ENCODE measurements at regions not wholly inside any gene's neighbourhood (a gene's known extent, or its start where the extent isn't known, plus 50 kb on each side); places are given as distances from the start of the nearest gene placed in this dataset.
"Not testable (repeated sequence)": the region's sequence is repeated elsewhere in the genome, so short reads cannot be mapped to it uniquely, and the experiment has no call there.

- H3K36me3 Mint-ChIP-seq (ENCODE audit: low read depth) = no peaks in the 10 kb centered on the region
- DNase-seq = no peak
- no peaks in the 10 kb centered on the region for H3K9me3 Mint-ChIP-seq
- no peaks in the 10 kb centered on the region for H3K27me3 Mint-ChIP-seq
- no peak overlapping the region for H3K27ac Mint-ChIP-seq
- H3K4me1 Mint-ChIP-seq (ENCODE audit: low read depth) = no peaks in the 10 kb centered on the region
- H3K4me3 Mint-ChIP-seq = no peak overlapping the region
Measured at GRCh38 chr2:14899621-14900414, 267.3 kb downstream of the LRATD1 start.

- H3K9me3 Mint-ChIP-seq = no peaks in the 10 kb centered on the region
- H3K36me3 Mint-ChIP-seq (ENCODE audit: low read depth) = no peaks in the 10 kb centered on the region
- H3K4me1 Mint-ChIP-seq (ENCODE audit: low read depth) = no peaks in the 10 kb centered on the region
- DNase-seq = no peak
- H3K27me3 Mint-ChIP-seq = no peaks in the 10 kb centered on the region
- H3K4me3 Mint-ChIP-seq = no peak overlapping the region
- H3K27ac Mint-ChIP-seq = no peak overlapping the region
Measured at GRCh38 chr2:14901737-14902136, 269.2 kb downstream of the LRATD1 start.

- Mint-ChIP-seq H3K4me1 (ENCODE audit: low read depth) (no peaks in the 10 kb centered on the region), H3K27ac (no peak overlapping the region), H3K9me3 (no peaks in the 10 kb centered on the region), H3K4me3 (no peak overlapping the region), H3K27me3 (peaks cover 3% of the 10 kb centered on the region), H3K36me3 (ENCODE audit: low read depth) (no peaks in the 10 kb centered on the region)
- DNase-seq = no peak
Measured at GRCh38 chr2:14902953-14903352, 270.4 kb downstream of the LRATD1 start.

DNA sequence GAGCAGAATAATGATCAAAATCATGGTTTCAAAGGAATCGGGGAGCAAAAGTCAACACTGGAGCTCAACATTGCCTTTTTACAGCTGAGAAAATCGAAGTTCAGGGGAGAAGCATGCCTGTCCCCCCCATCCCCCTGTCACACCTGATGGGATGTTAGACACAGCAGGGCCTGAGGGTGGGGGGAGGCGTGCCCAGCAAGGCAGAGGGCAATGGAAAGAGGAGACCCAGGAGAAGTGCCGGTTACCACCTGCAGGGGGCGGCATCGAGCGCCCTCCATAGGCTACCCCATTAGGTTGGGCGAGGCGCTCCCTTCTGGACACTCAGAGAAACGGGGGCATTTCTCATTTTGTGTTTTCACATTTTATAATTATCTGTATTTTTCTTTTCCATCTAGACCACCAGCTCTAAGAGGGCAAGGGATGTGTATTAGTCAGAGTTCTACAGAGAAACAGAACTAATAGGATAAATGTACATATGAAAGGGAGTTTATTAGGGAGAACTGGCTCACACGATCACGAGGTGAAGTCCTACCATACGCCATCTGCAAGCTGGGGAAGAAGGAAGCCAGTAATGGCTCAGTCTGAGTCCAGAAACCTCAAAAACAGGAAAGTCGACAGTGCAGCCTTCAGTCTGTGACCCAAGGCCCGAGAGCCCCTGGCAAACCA is 271.3 kb downstream of the LRATD1 start:
- Mint-ChIP-seq H3K27me3 (peaks cover 3% of the 10 kb centered on the region), H3K4me1 (ENCODE audit: low read depth) (no peaks in the 10 kb centered on the region), H3K4me3 (no peak overlapping the region), H3K27ac (no peak overlapping the region), H3K9me3 (no peaks in the 10 kb centered on the region), H3K36me3 (ENCODE audit: low read depth) (no peaks in the 10 kb centered on the region)
- peak; percentile 55 for DNase-seq

DNA sequence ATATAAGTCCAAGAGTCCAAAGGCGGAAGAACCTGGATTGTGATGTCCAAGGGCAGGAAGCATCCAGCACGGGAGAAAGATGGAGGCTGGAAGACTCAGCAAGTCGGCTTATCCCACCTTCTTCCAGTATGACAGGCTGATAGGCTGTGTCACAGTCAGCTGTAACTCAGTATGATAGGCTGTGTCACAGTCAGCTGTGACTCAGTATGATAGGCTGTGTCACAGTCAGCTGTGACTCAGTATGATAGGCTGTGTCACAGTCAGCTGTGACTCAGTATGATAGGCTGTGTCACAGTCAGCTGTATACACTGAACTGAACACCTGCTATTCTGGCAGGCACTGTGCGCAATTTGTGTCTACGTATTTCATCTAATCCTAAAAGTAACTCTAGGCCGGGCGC is 271.9 kb downstream of the LRATD1 start:
- not testable (repeated sequence) for H3K36me3 Mint-ChIP-seq (ENCODE audit: low read depth); H3K4me3 Mint-ChIP-seq; H3K27me3 Mint-ChIP-seq; H3K4me1 Mint-ChIP-seq (ENCODE audit: low read depth); H3K9me3 Mint-ChIP-seq; H3K27ac Mint-ChIP-seq
- DNase-seq = peak; percentile 35

DNA sequence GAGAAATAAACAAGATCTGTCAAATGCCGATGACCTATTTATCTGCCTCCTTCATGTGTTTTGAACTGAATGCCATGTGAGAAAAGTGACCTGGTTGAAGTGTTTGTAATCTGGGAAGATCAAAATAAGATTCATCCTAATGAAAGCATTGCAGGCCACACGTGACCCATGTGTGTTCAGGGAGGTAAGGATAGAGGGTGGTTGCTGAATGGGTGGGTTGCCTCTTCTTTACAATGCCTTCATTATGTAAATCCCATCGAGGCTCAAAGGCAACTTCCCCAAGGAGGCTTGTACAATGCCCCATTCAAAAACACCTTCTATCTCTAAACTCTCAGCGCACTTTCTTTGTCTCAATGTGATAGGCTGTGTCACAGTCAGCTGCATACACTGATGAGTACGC is 273.1 kb downstream of the LRATD1 start:
- DNase-seq = no peak
- Mint-ChIP-seq H3K27me3 (peaks cover 3% of the 10 kb centered on the region), H3K9me3 (no peaks in the 10 kb centered on the region), H3K4me3 (no peak overlapping the region), H3K27ac (no peak overlapping the region), H3K4me1 (ENCODE audit: low read depth) (no peaks in the 10 kb centered on the region), H3K36me3 (ENCODE audit: low read depth) (no peaks in the 10 kb centered on the region)

GRCh38 chr2:14907014-14907612 is 274.6 kb downstream of the LRATD1 start:
- Mint-ChIP-seq H3K4me3 (no peak overlapping the region), H3K36me3 (ENCODE audit: low read depth) (no peaks in the 10 kb centered on the region), H3K9me3 (no peaks in the 10 kb centered on the region), H3K27me3 (peaks cover 3% of the 10 kb centered on the region), H3K27ac (no peak overlapping the region), H3K4me1 (ENCODE audit: low read depth) (no peaks in the 10 kb centered on the region)
- DNase-seq = no peak

- Mint-ChIP-seq H3K27ac (no peak overlapping the region), H3K36me3 (ENCODE audit: low read depth) (no peaks in the 10 kb centered on the region), H3K4me3 (no peak overlapping the region), H3K4me1 (ENCODE audit: low read depth) (no peaks in the 10 kb centered on the region), H3K9me3 (no peaks in the 10 kb centered on the region), H3K27me3 (peaks cover 3% of the 10 kb centered on the region)
- no peak for DNase-seq
Measured at GRCh38 chr2:14909795-14910194, 277.3 kb downstream of the LRATD1 start.

DNA sequence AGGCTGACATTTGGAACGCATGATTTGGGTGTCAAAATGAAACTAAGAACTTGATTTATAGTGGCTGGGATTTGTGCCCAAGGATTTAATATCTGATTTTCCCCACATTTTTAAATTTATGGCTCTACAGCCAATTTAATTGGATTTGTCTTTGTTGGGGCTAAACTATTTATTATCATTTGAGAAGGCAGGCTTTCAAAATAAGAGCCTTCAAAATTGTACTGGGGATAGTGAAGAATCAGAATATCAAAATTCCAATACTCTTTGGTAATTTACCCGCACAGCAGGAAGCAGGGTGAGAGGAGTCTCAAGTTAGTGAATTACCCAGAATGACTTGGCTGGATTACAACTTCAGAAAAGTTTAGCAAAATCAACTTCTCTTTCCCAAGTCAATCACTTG is 278.1 kb downstream of the LRATD1 start:
- Mint-ChIP-seq H3K9me3 (no peaks in the 10 kb centered on the region), H3K4me3 (no peak overlapping the region), H3K4me1 (ENCODE audit: low read depth) (no peaks in the 10 kb centered on the region), H3K27me3 (peaks cover 3% of the 10 kb centered on the region), H3K36me3 (ENCODE audit: low read depth) (no peaks in the 10 kb centered on the region), H3K27ac (no peak overlapping the region)
- DNase-seq = no peak

DNA sequence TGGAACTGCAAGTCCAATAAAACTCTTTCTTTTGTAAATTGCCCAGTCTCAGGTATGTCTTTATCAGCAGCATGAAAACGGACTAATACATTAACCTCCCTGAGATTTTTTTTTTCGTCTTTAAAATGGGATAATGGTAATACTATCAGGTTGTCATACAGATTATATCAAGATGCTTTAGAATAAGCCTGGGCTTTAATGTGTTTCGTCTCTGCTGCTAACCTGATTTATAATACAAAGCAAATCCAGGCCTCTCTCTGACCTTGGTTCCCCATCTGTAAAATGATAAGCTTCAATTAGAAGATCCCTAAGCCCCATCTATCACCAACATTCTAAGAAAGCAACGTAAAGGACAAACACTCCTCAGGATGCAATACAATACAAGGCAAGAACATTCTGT is 283.5 kb downstream of the LRATD1 start:
- no peaks in the 10 kb centered on the region for H3K36me3 Mint-ChIP-seq (ENCODE audit: low read depth)
- H3K27me3 Mint-ChIP-seq = no peaks in the 10 kb centered on the region
- H3K4me1 Mint-ChIP-seq (ENCODE audit: low read depth) = no peaks in the 10 kb centered on the region
- H3K9me3 Mint-ChIP-seq = peaks cover 2% of the 10 kb centered on the region
- no peak overlapping the region for H3K27ac Mint-ChIP-seq
- no peak for DNase-seq
- H3K4me3 Mint-ChIP-seq = no peak overlapping the region

- H3K4me3 Mint-ChIP-seq = no peak overlapping the region
- H3K27me3 Mint-ChIP-seq = no peaks in the 10 kb centered on the region
- no peaks in the 10 kb centered on the region for H3K36me3 Mint-ChIP-seq (ENCODE audit: low read depth)
- peaks cover 3% of the 10 kb centered on the region for H3K9me3 Mint-ChIP-seq
- no peaks in the 10 kb centered on the region for H3K4me1 Mint-ChIP-seq (ENCODE audit: low read depth)
- no peak for DNase-seq
- H3K27ac Mint-ChIP-seq = no peak overlapping the region
Measured at GRCh38 chr2:14923820-14924580, 291.5 kb downstream of the LRATD1 start.

DNA sequence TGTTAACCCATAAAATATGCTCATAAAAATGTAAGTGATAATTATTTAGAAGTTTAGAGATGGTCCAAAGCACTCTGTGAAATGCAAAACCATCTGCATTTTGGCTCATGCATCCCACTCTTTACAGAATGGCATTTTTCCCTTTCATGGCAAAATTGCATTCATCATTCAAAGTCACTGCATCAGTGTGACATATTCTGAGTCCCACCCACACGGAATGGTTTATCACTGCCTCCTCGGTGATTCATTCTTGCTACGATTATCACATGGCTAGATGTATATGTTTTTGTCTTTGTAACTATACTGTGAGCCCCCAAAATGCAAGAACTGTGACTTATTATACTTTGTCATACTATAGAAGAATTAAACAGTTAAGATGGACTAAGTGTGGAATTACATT is 293.0 kb downstream of the LRATD1 start:
- H3K9me3 Mint-ChIP-seq = peaks cover 3% of the 10 kb centered on the region
- no peak overlapping the region for H3K27ac Mint-ChIP-seq
- H3K4me3 Mint-ChIP-seq = no peak overlapping the region
- no peak for DNase-seq
- no peaks in the 10 kb centered on the region for H3K4me1 Mint-ChIP-seq (ENCODE audit: low read depth)
- no peaks in the 10 kb centered on the region for H3K36me3 Mint-ChIP-seq (ENCODE audit: low read depth)
- peaks cover 4% of the 10 kb centered on the region for H3K27me3 Mint-ChIP-seq

DNA sequence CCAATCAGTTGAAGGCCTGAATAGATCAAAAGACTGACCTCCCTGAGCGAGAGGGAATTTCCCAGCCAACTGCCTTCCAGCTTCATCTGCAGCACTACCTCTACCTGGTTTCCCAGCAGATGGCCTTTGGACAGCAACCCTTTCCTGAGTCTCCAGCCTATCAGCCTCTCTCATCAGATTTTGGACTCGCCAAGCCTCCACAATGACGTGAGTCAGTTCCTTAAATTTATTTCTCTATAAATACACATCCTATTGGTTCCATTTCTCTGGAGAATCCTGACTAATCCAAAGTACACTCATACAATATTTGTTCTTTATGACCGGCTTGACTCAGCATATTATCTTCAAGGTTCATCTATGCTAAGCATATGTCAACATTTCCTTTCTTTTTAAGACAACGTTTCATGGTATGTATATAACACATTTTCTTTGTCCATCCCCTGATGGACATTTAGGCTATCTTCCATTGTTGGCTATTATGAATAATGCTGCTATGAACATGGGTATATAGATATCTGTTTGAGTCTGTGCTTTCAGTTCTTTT is 294.6 kb downstream of the LRATD1 start:
- peaks cover 3% of the 10 kb centered on the region for H3K9me3 Mint-ChIP-seq
- no peak for DNase-seq
- H3K27me3 Mint-ChIP-seq = peaks cover 4% of the 10 kb centered on the region
- no peak overlapping the region for H3K27ac Mint-ChIP-seq
- no peaks in the 10 kb centered on the region for H3K36me3 Mint-ChIP-seq (ENCODE audit: low read depth)
- no peaks in the 10 kb centered on the region for H3K4me1 Mint-ChIP-seq (ENCODE audit: low read depth)
- no peak overlapping the region for H3K4me3 Mint-ChIP-seq

DNA sequence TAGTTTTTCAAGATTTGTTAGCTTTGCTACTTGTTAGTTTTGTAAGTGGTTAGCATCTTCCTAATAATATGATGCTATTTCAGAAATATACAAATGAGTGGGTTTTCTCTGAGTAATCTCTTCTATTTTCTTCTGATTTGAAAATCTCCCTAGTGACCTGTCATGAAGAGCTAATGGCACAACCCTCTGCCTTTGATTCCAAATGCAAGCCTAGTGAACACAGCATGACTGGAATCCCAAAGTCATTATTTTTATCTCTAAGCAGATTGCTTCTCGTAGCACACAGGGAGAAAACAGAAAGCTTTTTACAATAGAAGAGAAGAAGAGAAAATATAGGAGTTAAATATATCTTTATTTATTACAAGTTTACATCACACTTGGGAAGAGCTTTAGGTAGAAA is 295.5 kb downstream of the LRATD1 start:
- no peak for DNase-seq
- H3K36me3 Mint-ChIP-seq (ENCODE audit: low read depth) = no peaks in the 10 kb centered on the region
- H3K9me3 Mint-ChIP-seq = peaks cover 2% of the 10 kb centered on the region
- H3K4me3 Mint-ChIP-seq = no peak overlapping the region
- peaks cover 4% of the 10 kb centered on the region for H3K27me3 Mint-ChIP-seq
- H3K4me1 Mint-ChIP-seq (ENCODE audit: low read depth) = no peaks in the 10 kb centered on the region
- no peak overlapping the region for H3K27ac Mint-ChIP-seq

Data from activated T-cell treated with anti-CD3 and anti-CD28 coated beads, Interleukin-2, amount 50 U/mL, for 24 hours (primary cell).